ENCODE measurements at regions not wholly inside any gene's neighbourhood (a gene's known extent, or its start where the extent isn't known, plus 50 kb on each side); places are given as distances from the start of the nearest gene placed in this dataset.

- TF ChIP-seq THRA (CRISPR knock-in tag; IDR thresholded peaks at IDR 0.05; ENCODE audit: borderline replicate concordance) (peak; percentile 88), TRIM24 (CRISPR knock-in tag; IDR thresholded peaks at IDR 0.05) (peak; percentile 44; the same call in 1 of the 2 replicates), RARA (CRISPR knock-in tag; IDR thresholded peaks at IDR 0.05) (peak; percentile 78), AHDC1 (CRISPR knock-in tag; IDR thresholded peaks at IDR 0.05; ENCODE audit: borderline replicate concordance) (peak; percentile 61; the same call in 1 of the 2 replicates), NR2F2 (IDR thresholded peaks at IDR 0.05; ENCODE audit: borderline replicate concordance, low read depth) (peak; percentile 69; the same call in 1 of the 2 replicates), KLF16 (CRISPR knock-in tag; IDR thresholded peaks at IDR 0.05) (0 out of 4 replicates have a peak, but pooled peaks of 1 of the 2 experiments have one; percentile 13), KDM2A (CRISPR knock-in tag; IDR thresholded peaks at IDR 0.05; ENCODE audit: borderline replicate concordance, low read depth) (peak; percentile 29; the same call in 1 of the 2 replicates), ZNF367 (CRISPR knock-in tag; IDR thresholded peaks at IDR 0.05; ENCODE audit: borderline replicate concordance) (no peak), ZNF883 (CRISPR knock-in tag; IDR thresholded peaks at IDR 0.05; ENCODE audit: not compliant biosample characterization) (peak; percentile 28), ZNF317 (CRISPR knock-in tag; IDR thresholded peaks at IDR 0.05) (0 out of 2 replicates have a peak, but pooled peaks have one; percentile 18), PHF21A (CRISPR knock-in tag; IDR thresholded peaks at IDR 0.05) (peak; percentile 68), ZNF691 (CRISPR knock-in tag; IDR thresholded peaks at IDR 0.05; ENCODE audit: borderline replicate concordance, low read depth) (no peak), KDM5A (IDR thresholded peaks at IDR 0.05; ENCODE audit: borderline replicate concordance, low read length) (no peak), NFYC (CRISPR knock-in tag; IDR thresholded peaks at IDR 0.05) (0 out of 2 replicates have a peak, but pooled peaks have one; percentile 17)
- TF ChIP-seq, protein P1, sequence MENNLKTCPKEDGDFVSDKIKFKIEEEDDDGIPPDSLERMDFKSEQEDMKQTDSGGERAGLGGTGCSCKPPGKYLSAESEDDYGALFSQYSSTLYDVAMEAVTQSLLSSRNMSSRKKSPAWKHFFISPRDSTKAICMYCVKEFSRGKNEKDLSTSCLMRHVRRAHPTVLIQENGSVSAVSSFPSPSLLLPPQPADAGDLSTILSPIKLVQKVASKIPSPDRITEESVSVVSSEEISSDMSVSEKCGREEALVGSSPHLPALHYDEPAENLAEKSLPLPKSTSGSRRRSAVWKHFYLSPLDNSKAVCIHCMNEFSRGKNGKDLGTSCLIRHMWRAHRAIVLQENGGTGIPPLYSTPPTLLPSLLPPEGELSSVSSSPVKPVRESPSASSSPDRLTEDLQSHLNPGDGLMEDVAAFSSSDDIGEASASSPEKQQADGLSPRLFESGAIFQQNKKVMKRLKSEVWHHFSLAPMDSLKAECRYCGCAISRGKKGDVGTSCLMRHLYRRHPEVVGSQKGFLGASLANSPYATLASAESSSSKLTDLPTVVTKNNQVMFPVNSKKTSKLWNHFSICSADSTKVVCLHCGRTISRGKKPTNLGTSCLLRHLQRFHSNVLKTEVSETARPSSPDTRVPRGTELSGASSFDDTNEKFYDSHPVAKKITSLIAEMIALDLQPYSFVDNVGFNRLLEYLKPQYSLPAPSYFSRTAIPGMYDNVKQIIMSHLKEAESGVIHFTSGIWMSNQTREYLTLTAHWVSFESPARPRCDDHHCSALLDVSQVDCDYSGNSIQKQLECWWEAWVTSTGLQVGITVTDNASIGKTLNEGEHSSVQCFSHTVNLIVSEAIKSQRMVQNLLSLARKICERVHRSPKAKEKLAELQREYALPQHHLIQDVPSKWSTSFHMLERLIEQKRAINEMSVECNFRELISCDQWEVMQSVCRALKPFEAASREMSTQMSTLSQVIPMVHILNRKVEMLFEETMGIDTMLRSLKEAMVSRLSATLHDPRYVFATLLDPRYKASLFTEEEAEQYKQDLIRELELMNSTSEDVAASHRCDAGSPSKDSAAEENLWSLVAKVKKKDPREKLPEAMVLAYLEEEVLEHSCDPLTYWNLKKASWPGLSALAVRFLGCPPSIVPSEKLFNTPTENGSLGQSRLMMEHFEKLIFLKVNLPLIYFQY (CRISPR knock-in tag; IDR thresholded peaks at IDR 0.05; ENCODE audit: borderline replicate concordance) = no peak
These were observed 81.1 kb downstream of the SNX5 start (continued) for GRCh38 chr20:17887331-17888030.

All from HepG2 (cell line).